ENCODE measurements at regions not wholly inside any gene's neighbourhood (a gene's known extent, or its start where the extent isn't known, plus 50 kb on each side); places are given as distances from the start of the nearest gene placed in this dataset.

- no peak for DNase-seq (ENCODE audit: low read depth in 2 of 2)
Observed at GRCh38 chr20:63116412-63117106, 99.4 kb downstream of the YTHDF1 start.

GRCh38 chr20:63115651-63116411 lies 100.1 kb downstream of the YTHDF1 start:
- DNase-seq (ENCODE audit: low read depth in 2 of 2), result no peak

GRCh38 chr20:63114693-63115311 lies 101.1 kb downstream of the YTHDF1 start:
- DNase-seq (ENCODE audit: low read depth in 2 of 2), result no peak

- no peak for DNase-seq (ENCODE audit: low read depth in 2 of 2)
Observed at GRCh38 chr20:63114006-63114692, 101.8 kb downstream of the YTHDF1 start.

- no peak for DNase-seq (ENCODE audit: low read depth in 2 of 2)
Observed at GRCh38 chr20:63112491-63113219, 103.3 kb downstream of the YTHDF1 start.

GRCh38 chr20:63108247-63108646 lies 101.5 kb upstream of the BHLHE23 start:
- no peak for DNase-seq (ENCODE audit: low read depth in 2 of 2)

GRCh38 chr20:63107449-63108200 lies 100.9 kb upstream of the BHLHE23 start:
- no peak for DNase-seq (ENCODE audit: low read depth in 2 of 2)

- no peak for DNase-seq (ENCODE audit: low read depth in 2 of 2)
Observed at GRCh38 chr20:63106765-63107448, 100.1 kb upstream of the BHLHE23 start.

- DNase-seq (ENCODE audit: low read depth in 2 of 2), result no peak
Observed at GRCh38 chr20:63106108-63106764, 99.5 kb upstream of the BHLHE23 start.

GRCh38 chr20:63105211-63106107 lies 98.7 kb upstream of the BHLHE23 start:
- DNase-seq (ENCODE audit: low read depth in 2 of 2), result no peak

GRCh38 chr20:63104312-63105181 lies 97.8 kb upstream of the BHLHE23 start:
- DNase-seq (ENCODE audit: low read depth in 2 of 2), result no peak

GRCh38 chr20:63103402-63104311 lies 96.9 kb upstream of the BHLHE23 start:
- DNase-seq (ENCODE audit: low read depth in 2 of 2), result no peak

GRCh38 chr20:63102721-63103375 lies 96.1 kb upstream of the BHLHE23 start:
- peak; percentile 49 to 52 for DNase-seq (ENCODE audit: low read depth in 2 of 2)

- DNase-seq (ENCODE audit: low read depth in 2 of 2), result peak; percentile 42 to 43
Observed at GRCh38 chr20:63101781-63102720, 95.3 kb upstream of the BHLHE23 start.

Measured in stimulated activated CD8-positive, alpha-beta memory T cell treated with anti-CD3 and anti-CD28 coated beads, Interleukin-15, amount 100 ng/mL, for 48 hours (primary cell).